PC-9 (cell line): ENCODE measurements at regions not wholly inside any gene's neighbourhood (a gene's known extent, or its start where the extent isn't known, plus 50 kb on each side); places are given as distances from the start of the nearest gene placed in this dataset.

Experiments used
- BruUV-seq: library from RNA; stranded (reverse); fragments of 400-500 nt; replicated peaks from 2 replicates; lab custom pipeline; 2021; lab: Mats Ljungman, UMichigan
- CTCF ChIA-PET: fragments of 300-600 bp; sonication (Branson Sonifier 250); formaldehyde crosslinking; loops from one replicate; lab custom pipeline; 2022; ENCODE audit warnings: antibody characterized with exemption; lab: Charles Lee
- POLR2A ChIA-PET: fragments of 300-600 bp; sonication (Branson Sonifier 250); formaldehyde crosslinking; loops from one replicate; lab custom pipeline; 2022; ENCODE audit warnings: antibody characterized with exemption; ENCODE audit not compliant: unreplicated experiment; lab: Charles Lee
- DNase-seq, 2 experiments: peaks; one replicate each; pipeline versions ENCODE4 v3.0.0 to v3.0.0-alpha.2; 2015 to 2022; ENCODE audit warnings: mixed read lengths in 1 of 2
- H2AFZ ChIP-seq: fragments of 200-600 bp; sonication (generic); 2 replicates; pipeline ENCODE4 v1.8.1; 2017; ENCODE audit warnings: antibody characterized with exemption
- H3F3A ChIP-seq: fragments of 200-600 bp; sonication (generic); 2 replicates; pipeline ENCODE4 v1.8.1; 2017; ENCODE audit warnings: antibody characterized with exemption, mild to moderate bottlenecking, low read depth; ENCODE audit not compliant: insufficient read depth
- H3K27ac ChIP-seq: fragments of 200-600 bp; sonication (generic); 2 replicates; pipeline ENCODE4 v1.6.1; 2016; ENCODE audit warnings: mixed run types
- H3K27me3 ChIP-seq: fragments of 200-600 bp; sonication (generic); 2 replicates; pipeline ENCODE4 v1.6.1; 2016; ENCODE audit warnings: low read depth, mixed run types; ENCODE audit not compliant: insufficient read depth
- H3K36me3 ChIP-seq: fragments of 200-600 bp; sonication (generic); 2 replicates; pipeline ENCODE4 v1.6.1; 2016; ENCODE audit warnings: low read depth, mixed run types
- H3K4me1 ChIP-seq: fragments of 200-600 bp; sonication (generic); replicated peaks from 2 replicates; pipeline ENCODE4 v1.6.1; 2016; ENCODE audit warnings: mixed run types; ENCODE audit not compliant: insufficient read depth
- H3K4me2 ChIP-seq: fragments of 200-600 bp; sonication (generic); 2 replicates; pipeline ENCODE4 v1.6.1; 2017; ENCODE audit warnings: mixed run types
- H3K4me3 ChIP-seq: fragments of 200-600 bp; sonication (generic); 2 replicates; pipeline ENCODE4 v1.6.1; 2016; ENCODE audit warnings: mixed run types
- H3K79me2 ChIP-seq: fragments of 200-600 bp; sonication (generic); 2 replicates; pipeline ENCODE4 v1.6.1; 2017; ENCODE audit warnings: low read depth, mixed run types
- H3K9me2 ChIP-seq: fragments of 200-600 bp; sonication (generic); 2 replicates; pipeline ENCODE4 v1.8.1; 2017; ENCODE audit warnings: mild to moderate bottlenecking; ENCODE audit not compliant: insufficient read depth
- H3K9me3 ChIP-seq: fragments of 200-600 bp; sonication (generic); 2 replicates; pipeline ENCODE4 v1.8.1; 2016; ENCODE audit warnings: low read depth; ENCODE audit not compliant: insufficient read depth
- H4K20me1 ChIP-seq: fragments of 200-600 bp; sonication (generic); 2 replicates; pipeline ENCODE4 v1.8.1; 2017; ENCODE audit not compliant: insufficient read depth
- EZH2 ChIP-seq: fragments of 200-600 bp; sonication (generic); IDR thresholded peaks from 2 replicates; pipeline ENCODE4 v1.8.0; 2017; ENCODE audit warnings: antibody characterized with exemption, low read depth
- intact Hi-C: fragments of 100-400 bp; cut with micrococcal nuclease; formaldehyde crosslinking; loops from one replicate; pipeline ENCODE4 v1.10.0; 2022; ENCODE audit not compliant: unreplicated experiment
- TF ChIP-seq, protein P1 (sequence below): fragments of 200-600 bp; sonication (generic); conservative IDR thresholded peaks from 2 replicates; pipeline ENCODE4 v1.6.1; 2017; ENCODE audit warnings: mixed run types, antibody characterized with exemption, mild to moderate bottlenecking, moderate library complexity

GRCh38 chr4:108223313-108223712, 54.6 kb upstream of the LEF1 start:
- DNase-seq = no peak
- Histone ChIP-seq H3K4me3 (no peak overlapping the region), H3K9me2 (no peaks in the 10 kb centered on the region), H3K4me2 (no peak overlapping the region), H2AFZ (no peak overlapping the region), H3K36me3 (no peaks in the 10 kb centered on the region), H3K4me1 (no peaks in the 10 kb centered on the region), H3K79me2 (no peaks in the 10 kb centered on the region), H3K27ac (no peak overlapping the region), H3K27me3 (no peaks in the 10 kb centered on the region), H4K20me1 (no peaks in the 10 kb centered on the region), H3F3A (no peaks in the 10 kb centered on the region), H3K9me3 (no peaks in the 10 kb centered on the region)
- ChIA-PET CTCF (no interaction called here), POLR2A (no interaction called here)
- no TSS peak for BruUV-seq
- intact Hi-C loops = no loop called here
- TF ChIP-seq, protein P1, sequence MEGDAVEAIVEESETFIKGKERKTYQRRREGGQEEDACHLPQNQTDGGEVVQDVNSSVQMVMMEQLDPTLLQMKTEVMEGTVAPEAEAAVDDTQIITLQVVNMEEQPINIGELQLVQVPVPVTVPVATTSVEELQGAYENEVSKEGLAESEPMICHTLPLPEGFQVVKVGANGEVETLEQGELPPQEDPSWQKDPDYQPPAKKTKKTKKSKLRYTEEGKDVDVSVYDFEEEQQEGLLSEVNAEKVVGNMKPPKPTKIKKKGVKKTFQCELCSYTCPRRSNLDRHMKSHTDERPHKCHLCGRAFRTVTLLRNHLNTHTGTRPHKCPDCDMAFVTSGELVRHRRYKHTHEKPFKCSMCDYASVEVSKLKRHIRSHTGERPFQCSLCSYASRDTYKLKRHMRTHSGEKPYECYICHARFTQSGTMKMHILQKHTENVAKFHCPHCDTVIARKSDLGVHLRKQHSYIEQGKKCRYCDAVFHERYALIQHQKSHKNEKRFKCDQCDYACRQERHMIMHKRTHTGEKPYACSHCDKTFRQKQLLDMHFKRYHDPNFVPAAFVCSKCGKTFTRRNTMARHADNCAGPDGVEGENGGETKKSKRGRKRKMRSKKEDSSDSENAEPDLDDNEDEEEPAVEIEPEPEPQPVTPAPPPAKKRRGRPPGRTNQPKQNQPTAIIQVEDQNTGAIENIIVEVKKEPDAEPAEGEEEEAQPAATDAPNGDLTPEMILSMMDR = no peak
- TF ChIP-seq EZH2 = no peak

DNA sequence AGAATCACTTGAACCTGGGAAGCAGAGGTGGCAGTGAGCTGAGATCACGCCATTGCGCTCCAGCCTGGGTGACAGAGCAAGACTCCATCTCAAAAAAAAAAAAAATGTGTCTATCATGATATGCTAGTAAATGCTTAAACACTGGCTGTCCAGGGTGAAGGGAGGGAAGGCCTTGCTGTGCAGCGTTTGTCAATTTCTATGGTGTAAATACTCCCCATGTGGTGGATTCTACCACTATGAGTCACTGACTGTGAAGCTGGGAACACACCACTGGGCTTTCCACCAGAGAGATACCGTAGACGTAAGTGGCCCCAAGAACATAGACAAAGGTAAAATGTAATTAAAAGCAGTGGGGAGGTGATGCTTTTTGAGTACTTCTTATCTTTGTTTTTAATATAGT, 51.3 kb upstream of the LEF1 start:
- TF ChIP-seq, protein P1 = no peak
- no peak for TF ChIP-seq EZH2
- BruUV-seq = no TSS peak
- Histone ChIP-seq H3K79me2 (no peaks in the 10 kb centered on the region), H4K20me1 (no peaks in the 10 kb centered on the region), H3K4me3 (no peak overlapping the region), H3K27me3 (no peaks in the 10 kb centered on the region), H3K9me3 (no peaks in the 10 kb centered on the region), H3K4me2 (no peak overlapping the region), H3K9me2 (no peaks in the 10 kb centered on the region), H3K27ac (no peak overlapping the region), H2AFZ (no peak overlapping the region), H3K4me1 (no peaks in the 10 kb centered on the region), H3K36me3 (no peaks in the 10 kb centered on the region), H3F3A (no peaks in the 10 kb centered on the region)
- intact Hi-C loops = no loop called here
- ChIA-PET CTCF (no interaction called here), POLR2A (no interaction called here)
- DNase-seq = no peak
